Astrocyte (in vitro differentiated cells and primary cell): ENCODE measurements at regions not wholly inside any gene's neighbourhood (a gene's known extent, or its start where the extent isn't known, plus 50 kb on each side); places are given as distances from the start of the nearest gene placed in this dataset.

Experiments
- DNase-seq: peaks from one replicate; pipeline ENCODE4 v3.0.0-alpha.2; 2010; ENCODE audit warnings: low read depth
- FAIRE-seq: peaks from 2 replicates; lab custom pipeline; 2011; peaks lifted over from hg19 to GRCh38; lab: Jason Lieb, UNC
- H2AFZ ChIP-seq: 2 replicates; pipeline ENCODE4 v1.6.0; 2012; ENCODE audit warnings: low read depth, low read length, inconsistent platforms
- H3K27ac ChIP-seq: 2 replicates; pipeline ENCODE4 v1.5.1; 2011; ENCODE audit warnings: low read depth, low read length, inconsistent platforms
- H3K27me3 ChIP-seq: 2 replicates; pipeline ENCODE4 v1.6.0; 2011; ENCODE audit warnings: low read length, inconsistent platforms; ENCODE audit not compliant: insufficient read depth
- H3K36me3 ChIP-seq: 2 replicates; pipeline ENCODE4 v1.5.1; 2011; ENCODE audit warnings: low read length, inconsistent platforms; ENCODE audit not compliant: insufficient read depth
- H3K4me1 ChIP-seq: 2 replicates; pipeline ENCODE4 v1.5.1; 2011; ENCODE audit warnings: low read length, inconsistent platforms; ENCODE audit not compliant: insufficient read depth
- H3K4me2 ChIP-seq: 2 replicates; pipeline ENCODE4 v1.6.0; 2012; ENCODE audit warnings: low read length, inconsistent platforms
- H3K4me3 ChIP-seq: 2 replicates; pipeline ENCODE4 v1.5.1; 2011; ENCODE audit warnings: low read depth, mild to moderate bottlenecking, low read length, inconsistent platforms; ENCODE audit not compliant: insufficient read depth
- H3K79me2 ChIP-seq: 2 replicates; pipeline ENCODE4 v1.6.0; 2012; ENCODE audit warnings: mild to moderate bottlenecking, low read length, inconsistent platforms; ENCODE audit not compliant: insufficient read depth
- H3K9ac ChIP-seq: 2 replicates; pipeline ENCODE4 v1.6.0; 2012; ENCODE audit warnings: mild to moderate bottlenecking, low read length, inconsistent platforms
- H3K9me3 ChIP-seq: 2 replicates; pipeline ENCODE4 v1.5.1; 2012; ENCODE audit warnings: low read depth, mild to moderate bottlenecking, low read length, inconsistent platforms; ENCODE audit not compliant: insufficient read depth
- H4K20me1 ChIP-seq: 2 replicates; pipeline ENCODE4 v1.6.0; 2012; ENCODE audit warnings: low read length, inconsistent platforms; ENCODE audit not compliant: insufficient read depth
- H3K27ac Mint-ChIP-seq: one replicate; pipeline ENCODE4 v1.8.0; 2021; ENCODE audit warnings: mild to moderate bottlenecking, mixed read lengths; ENCODE audit not compliant: unreplicated experiment
- H3K27me3 Mint-ChIP-seq: one replicate; pipeline ENCODE4 v1.8.0; 2021; ENCODE audit warnings: low read depth, mixed read lengths; ENCODE audit not compliant: unreplicated experiment
- H3K36me3 Mint-ChIP-seq: one replicate; pipeline ENCODE4 v1.8.0; 2021; ENCODE audit warnings: low read depth, mixed read lengths; ENCODE audit not compliant: unreplicated experiment
- H3K4me1 Mint-ChIP-seq: one replicate; pipeline ENCODE4 v1.8.0; 2021; ENCODE audit warnings: low read depth, mixed read lengths; ENCODE audit not compliant: unreplicated experiment
- H3K4me3 Mint-ChIP-seq: one replicate; pipeline ENCODE4 v1.8.0; 2021; ENCODE audit warnings: mild to moderate bottlenecking, moderate library complexity, mixed read lengths; ENCODE audit not compliant: unreplicated experiment
- H3K9me3 Mint-ChIP-seq: one replicate; pipeline ENCODE4 v1.8.0; 2021; ENCODE audit warnings: mild to moderate bottlenecking, mixed read lengths; ENCODE audit not compliant: unreplicated experiment
- EZH2 ChIP-seq: IDR thresholded peaks from 2 replicates; pipeline ENCODE4 v1.6.1; 2012; ENCODE audit warnings: mild to moderate bottlenecking, low read length, inconsistent platforms; ENCODE audit not compliant: insufficient read depth
- TF ChIP-seq, protein P1 (sequence below): IDR thresholded peaks from 2 replicates; pipeline ENCODE4 v1.5.1; 2011; ENCODE audit warnings: low read depth, mild to moderate bottlenecking, inconsistent platforms, low read length, moderate library complexity; ENCODE audit not compliant: insufficient read depth

DNA sequence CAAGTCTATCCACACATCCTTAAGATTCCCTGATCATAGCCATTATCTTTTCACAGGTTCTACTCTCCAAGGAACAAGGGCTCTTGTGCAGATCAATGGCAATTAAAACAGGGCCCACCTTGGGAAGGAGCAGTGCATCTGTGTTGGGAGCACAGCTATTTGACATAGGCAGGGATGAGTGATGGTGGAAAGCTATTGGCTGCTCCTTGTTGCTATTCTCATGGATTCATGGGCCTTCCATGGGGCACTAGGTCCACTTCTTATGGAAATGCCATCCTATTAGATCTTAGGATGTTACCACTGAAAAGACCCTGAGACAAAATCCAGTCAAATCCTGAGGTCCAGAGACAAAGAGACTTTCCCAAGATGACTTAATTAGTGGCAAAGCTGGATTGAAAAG, 148.6 kb upstream of the MTNR1B start:
- FAIRE-seq (no peak), DNase-seq (no peak)
- no peak overlapping the region for H3K4me2 ChIP-seq
- Mint-ChIP-seq H3K36me3 (peaks cover 3% of the 10 kb centered on the region), H3K4me3 (no peak overlapping the region), H3K27ac (no peak overlapping the region), H3K4me1 (peaks cover 8% of the 10 kb centered on the region), H3K27me3 (no peaks in the 10 kb centered on the region), H3K9me3 (no peaks in the 10 kb centered on the region)
- no peak overlapping the region for H3K4me3 ChIP-seq
- H4K20me1 ChIP-seq = no peaks in the 10 kb centered on the region
- H2AFZ ChIP-seq = no peak overlapping the region
- no peak for TF ChIP-seq EZH2
- TF ChIP-seq, protein P1, sequence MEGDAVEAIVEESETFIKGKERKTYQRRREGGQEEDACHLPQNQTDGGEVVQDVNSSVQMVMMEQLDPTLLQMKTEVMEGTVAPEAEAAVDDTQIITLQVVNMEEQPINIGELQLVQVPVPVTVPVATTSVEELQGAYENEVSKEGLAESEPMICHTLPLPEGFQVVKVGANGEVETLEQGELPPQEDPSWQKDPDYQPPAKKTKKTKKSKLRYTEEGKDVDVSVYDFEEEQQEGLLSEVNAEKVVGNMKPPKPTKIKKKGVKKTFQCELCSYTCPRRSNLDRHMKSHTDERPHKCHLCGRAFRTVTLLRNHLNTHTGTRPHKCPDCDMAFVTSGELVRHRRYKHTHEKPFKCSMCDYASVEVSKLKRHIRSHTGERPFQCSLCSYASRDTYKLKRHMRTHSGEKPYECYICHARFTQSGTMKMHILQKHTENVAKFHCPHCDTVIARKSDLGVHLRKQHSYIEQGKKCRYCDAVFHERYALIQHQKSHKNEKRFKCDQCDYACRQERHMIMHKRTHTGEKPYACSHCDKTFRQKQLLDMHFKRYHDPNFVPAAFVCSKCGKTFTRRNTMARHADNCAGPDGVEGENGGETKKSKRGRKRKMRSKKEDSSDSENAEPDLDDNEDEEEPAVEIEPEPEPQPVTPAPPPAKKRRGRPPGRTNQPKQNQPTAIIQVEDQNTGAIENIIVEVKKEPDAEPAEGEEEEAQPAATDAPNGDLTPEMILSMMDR = no peak
- H3K4me1 ChIP-seq = peaks cover 3% of the 10 kb centered on the region
- H3K9ac ChIP-seq = no peak overlapping the region
- H3K36me3 ChIP-seq = no peaks in the 10 kb centered on the region
- no peak overlapping the region for H3K27ac ChIP-seq
- H3K9me3 ChIP-seq = no peaks in the 10 kb centered on the region
- no peaks in the 10 kb centered on the region for H3K27me3 ChIP-seq
- H3K79me2 ChIP-seq = no peaks in the 10 kb centered on the region

DNA sequence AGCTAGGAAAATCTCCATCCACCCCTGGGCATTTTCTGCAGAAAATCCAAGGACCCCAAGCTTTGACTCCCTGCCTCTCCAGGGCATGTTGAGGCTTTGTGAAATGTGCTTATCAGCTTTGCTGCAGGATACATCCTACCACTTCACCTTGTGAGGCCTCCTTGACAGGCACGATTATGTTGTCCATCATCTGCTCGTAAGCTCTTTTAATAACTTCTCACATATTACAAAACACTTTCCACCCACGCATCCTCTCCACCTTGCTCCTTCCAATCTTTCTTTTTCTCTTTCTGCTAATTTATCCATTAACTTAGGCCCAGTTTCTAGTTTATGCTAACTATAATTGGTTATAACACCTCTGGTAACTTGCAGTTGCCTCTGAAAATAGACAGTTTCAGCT, 147.0 kb upstream of the MTNR1B start:
- Histone ChIP-seq H4K20me1 (no peaks in the 10 kb centered on the region), H3K27me3 (no peaks in the 10 kb centered on the region), H3K79me2 (no peaks in the 10 kb centered on the region), H2AFZ (no peak overlapping the region), H3K27ac (no peak overlapping the region), H3K4me1 (peaks cover 4% of the 10 kb centered on the region), H3K4me3 (no peak overlapping the region), H3K9ac (no peak overlapping the region), H3K4me2 (no peak overlapping the region), H3K9me3 (no peaks in the 10 kb centered on the region), H3K36me3 (no peaks in the 10 kb centered on the region)
- H3K4me3 Mint-ChIP-seq = no peak overlapping the region
- DNase-seq = no peak
- no peak overlapping the region for H3K27ac Mint-ChIP-seq
- H3K4me1 Mint-ChIP-seq = peaks cover 14% of the 10 kb centered on the region
- no peaks in the 10 kb centered on the region for H3K27me3 Mint-ChIP-seq
- no peak for FAIRE-seq
- no peak for TF ChIP-seq EZH2
- TF ChIP-seq, protein P1 = no peak
- no peaks in the 10 kb centered on the region for H3K9me3 Mint-ChIP-seq
- H3K36me3 Mint-ChIP-seq = peaks cover 3% of the 10 kb centered on the region

DNA sequence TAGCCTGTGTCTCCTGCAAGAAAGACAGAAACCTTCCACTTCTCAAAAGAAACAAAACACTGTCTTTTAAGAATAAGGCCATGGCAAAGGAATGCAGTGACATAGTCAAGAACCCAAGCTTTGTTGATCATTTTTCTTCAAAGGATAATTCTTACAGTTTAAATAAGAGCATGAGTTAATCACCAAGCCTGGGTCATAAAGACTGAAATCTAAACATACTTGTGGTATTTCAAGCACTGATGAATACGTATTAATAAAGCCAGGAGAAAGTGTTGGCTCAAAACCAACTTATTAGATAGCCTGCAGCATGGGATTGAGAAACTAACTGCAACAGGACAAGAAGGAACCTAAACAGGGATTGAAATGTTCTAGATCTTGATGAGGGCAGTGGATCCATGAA, 143.3 kb upstream of the MTNR1B start:
- Mint-ChIP-seq H3K4me3 (no peak overlapping the region), H3K36me3 (peaks cover 4% of the 10 kb centered on the region), H3K4me1 (peaks cover 10% of the 10 kb centered on the region), H3K9me3 (peaks cover 2% of the 10 kb centered on the region), H3K27ac (no peak overlapping the region), H3K27me3 (no peaks in the 10 kb centered on the region)
- Histone ChIP-seq H3K27ac (no peak overlapping the region), H4K20me1 (no peaks in the 10 kb centered on the region), H3K4me3 (no peak overlapping the region), H3K9me3 (no peaks in the 10 kb centered on the region), H3K36me3 (no peaks in the 10 kb centered on the region), H3K27me3 (no peaks in the 10 kb centered on the region), H3K4me2 (no peak overlapping the region), H3K9ac (no peak overlapping the region), H2AFZ (no peak overlapping the region), H3K79me2 (no peaks in the 10 kb centered on the region), H3K4me1 (peaks cover 4% of the 10 kb centered on the region)
- DNase-seq = peak; percentile 80
- no peak for TF ChIP-seq EZH2
- TF ChIP-seq, protein P1 = no peak
- FAIRE-seq = no peak
